Keratinocyte (primary cell): ENCODE measurements at regions not wholly inside any gene's neighbourhood (a gene's known extent, or its start where the extent isn't known, plus 50 kb on each side); places are given as distances from the start of the nearest gene placed in this dataset.

Experiments used
- DNase-seq: peaks from one replicate; pipeline ENCODE4 v3.0.0-alpha.2; 2011; ENCODE audit warnings: low read depth, missing footprints, low spot score
- FAIRE-seq: peaks from 2 replicates; lab custom pipeline; 2011; peaks lifted over from hg19 to GRCh38; lab: Jason Lieb, UNC
- H2AFZ ChIP-seq: 2 replicates; pipeline ENCODE4 v1.6.0; 2012; ENCODE audit warnings: low read length, control low read depth, inconsistent platforms; ENCODE audit not compliant: control insufficient read depth
- H3K27ac ChIP-seq: 2 replicates; pipeline ENCODE4 v1.5.1; 2011; ENCODE audit warnings: low read length; ENCODE audit not compliant: control insufficient read depth, insufficient read depth
- H3K27me3 ChIP-seq: 3 replicates; pipeline ENCODE4 v1.6.0; 2011; ENCODE audit warnings: low read length; ENCODE audit not compliant: control insufficient read depth, insufficient read depth; ENCODE audit errors: extremely low read depth
- H3K36me3 ChIP-seq, 2 experiments: 2 replicates in 1 of 2; 3 replicates in 1 of 2; pipeline ENCODE4 v1.5.1; 2011; ENCODE audit warnings: low read length in 2 of 2, mild to moderate bottlenecking in 1 of 2; ENCODE audit not compliant: control insufficient read depth in 2 of 2, insufficient read depth in 2 of 2; ENCODE audit errors: extremely low read depth in 1 of 2
- H3K4me1 ChIP-seq: 3 replicates; pipeline ENCODE4 v1.5.1; 2011; ENCODE audit warnings: low read length; ENCODE audit not compliant: control insufficient read depth, insufficient read depth; ENCODE audit errors: extremely low read depth
- H3K4me2 ChIP-seq: 3 replicates; pipeline ENCODE4 v1.6.0; 2011; ENCODE audit warnings: low read depth, low read length; ENCODE audit not compliant: control insufficient read depth, insufficient read depth; ENCODE audit errors: extremely low read depth
- H3K4me3 ChIP-seq, 3 experiments: fragments of 200-600 bp in 1 of 3; sonication (generic) in 1 of 3; 2 replicates in 2 of 3; 3 replicates in 1 of 3; pipeline ENCODE4 v1.5.1; 2011 to 2016; ENCODE audit warnings: low read length in 3 of 3, mild to moderate bottlenecking in 3 of 3, control low read depth in 2 of 3, inconsistent platforms in 1 of 3, low read depth in 1 of 3, mixed read lengths in 1 of 3, mixed run types in 1 of 3, moderate library complexity in 1 of 3; ENCODE audit not compliant: control insufficient read depth in 2 of 3, insufficient read depth in 2 of 3; ENCODE audit errors: extremely low read depth in 1 of 3
- H3K79me2 ChIP-seq: 2 replicates; pipeline ENCODE4 v1.6.0; 2012; ENCODE audit warnings: low read length; ENCODE audit not compliant: control insufficient read depth, insufficient read depth
- H3K9ac ChIP-seq: 3 replicates; pipeline ENCODE4 v1.6.0; 2011; ENCODE audit warnings: low read length; ENCODE audit not compliant: control insufficient read depth, insufficient read depth; ENCODE audit errors: extremely low read depth
- H3K9me1 ChIP-seq: 3 replicates; pipeline ENCODE4 v1.6.0; 2011; ENCODE audit warnings: low read length; ENCODE audit not compliant: control insufficient read depth, insufficient read depth; ENCODE audit errors: extremely low read depth
- H3K9me3 ChIP-seq: 2 replicates; pipeline ENCODE4 v1.5.1; 2012; ENCODE audit warnings: low read depth, low read length; ENCODE audit not compliant: control insufficient read depth
- H4K20me1 ChIP-seq: 3 replicates; pipeline ENCODE4 v1.6.0; 2011; ENCODE audit warnings: low read length; ENCODE audit not compliant: control insufficient read depth, insufficient read depth; ENCODE audit errors: extremely low read depth
- CTCF ChIP-seq, 3 experiments: IDR thresholded peaks in 1 of 3; conservative IDR thresholded peaks in 1 of 3; optimal IDR thresholded peaks in 1 of 3; 2 replicates in 2 of 3; 3 replicates in 1 of 3; pipeline versions ENCODE3 to v1.5.1; 2011; ENCODE audit warnings: low read length in 3 of 3, mild to moderate bottlenecking in 3 of 3, moderate library complexity in 2 of 3, control low read depth in 1 of 3, inconsistent platforms in 1 of 3; ENCODE audit not compliant: insufficient read depth in 2 of 3; ENCODE audit errors: extremely low read depth in 1 of 3
- EZH2 ChIP-seq: IDR thresholded peaks from one replicate; pipeline ENCODE4 v1.6.1; 2012; ENCODE audit warnings: inconsistent platforms, mild to moderate bottlenecking, low read length, moderate library complexity
- dilution Hi-C: fragments of 300-500 bp; cut with MboI; formaldehyde crosslinking; loops from one replicate; pipeline ENCODE4 v1.7.0; 2020; ENCODE audit warnings: low sequenced_read_pairs; ENCODE audit not compliant: extremely low pct_ligation_motif_present

GRCh38 chr2:41763141-41763540, 284.7 kb upstream of the PKDCC start:
- no peak for DNase-seq
- Histone ChIP-seq H3K4me3 (no peak overlapping the region), H4K20me1 (no peaks in the 10 kb centered on the region), H3K36me3 (no peaks in the 10 kb centered on the region), H3K79me2 (no peaks in the 10 kb centered on the region), H3K27me3 (no peaks in the 10 kb centered on the region), H3K4me1 (no peaks in the 10 kb centered on the region), H3K9me1 (no peaks in the 10 kb centered on the region), H3K27ac (no peak overlapping the region), H3K9ac (no peak overlapping the region), H2AFZ (no peak overlapping the region), H3K9me3 (no peaks in the 10 kb centered on the region), H3K4me2 (no peak overlapping the region)
- TF ChIP-seq EZH2: no peak
- no peak for TF ChIP-seq CTCF (optimal IDR thresholded peaks at IDR 0.05 in 1 of 3, IDR thresholded peaks at IDR 0.05 in 1 of 3, conservative IDR thresholded peaks at IDR 0.05 in 1 of 3; ENCODE audit: extremely low read depth in 1 of 3, insufficient read depth in 2 of 3, low read length in 3 of 3)
- dilution Hi-C loops: no loop called here
- FAIRE-seq: no peak

GRCh38 chr2:41764131-41764530, 283.7 kb upstream of the PKDCC start:
- dilution Hi-C loops: no loop called here
- Histone ChIP-seq H3K9me3 (no peaks in the 10 kb centered on the region), H3K27ac (no peak overlapping the region), H3K79me2 (no peaks in the 10 kb centered on the region), H3K36me3 (no peaks in the 10 kb centered on the region), H3K4me1 (no peaks in the 10 kb centered on the region), H3K27me3 (no peaks in the 10 kb centered on the region), H3K9ac (no peak overlapping the region), H3K9me1 (no peaks in the 10 kb centered on the region), H3K4me3 (no peak overlapping the region), H4K20me1 (no peaks in the 10 kb centered on the region), H2AFZ (no peak overlapping the region), H3K4me2 (no peak overlapping the region)
- DNase-seq: no peak
- TF ChIP-seq CTCF (optimal IDR thresholded peaks at IDR 0.05 in 1 of 3, IDR thresholded peaks at IDR 0.05 in 1 of 3, conservative IDR thresholded peaks at IDR 0.05 in 1 of 3; ENCODE audit: extremely low read depth in 1 of 3, insufficient read depth in 2 of 3, low read length in 3 of 3): no peak
- no peak for TF ChIP-seq EZH2
- FAIRE-seq: no peak
